Smooth muscle cell (in vitro differentiated cells): ENCODE measurements at regions not wholly inside any gene's neighbourhood (a gene's known extent, or its start where the extent isn't known, plus 50 kb on each side); places are given as distances from the start of the nearest gene placed in this dataset.

Experiments
- DNase-seq: peaks from one replicate; lab custom pipeline; 2025; ENCODE audit not compliant: unreplicated experiment; lab: John Stamatoyannopoulos, UW
- H2AFZ ChIP-seq: fragments of 200-600 bp; sonication (generic); 2 replicates; pipeline ENCODE4 v1.6.0; 2016; ENCODE audit warnings: antibody characterized with exemption, low read depth, mild to moderate bottlenecking
- H3F3A ChIP-seq: fragments of 200-600 bp; sonication (generic); 2 replicates; pipeline ENCODE4 v1.6.0; 2017; ENCODE audit warnings: antibody characterized with exemption, low read depth
- H3K27ac ChIP-seq: fragments of 200-600 bp; sonication (generic); 2 replicates; pipeline ENCODE4 v1.5.1; 2016; ENCODE audit warnings: low read depth, mild to moderate bottlenecking
- H3K27me3 ChIP-seq: fragments of 200-600 bp; sonication (generic); 2 replicates; pipeline ENCODE4 v1.6.1; 2016; ENCODE audit warnings: low read depth, mild to moderate bottlenecking
- H3K36me3 ChIP-seq: fragments of 200-600 bp; sonication (generic); 2 replicates; pipeline ENCODE4 v1.5.1; 2016; ENCODE audit warnings: low read depth
- H3K4me1 ChIP-seq: fragments of 200-600 bp; sonication (generic); 2 replicates; pipeline ENCODE4 v1.5.1; 2016; ENCODE audit warnings: low read depth
- H3K4me2 ChIP-seq: fragments of 200-600 bp; sonication (generic); 2 replicates; pipeline ENCODE4 v1.6.0; 2016; ENCODE audit warnings: mild to moderate bottlenecking
- H3K4me3 ChIP-seq: fragments of 200-600 bp; sonication (generic); 2 replicates; pipeline ENCODE4 v1.5.1; 2016; ENCODE audit warnings: mild to moderate bottlenecking
- H3K79me2 ChIP-seq: fragments of 200-600 bp; sonication (generic); 2 replicates; pipeline ENCODE4 v1.6.0; 2016; ENCODE audit warnings: low read depth, mild to moderate bottlenecking
- H3K9ac ChIP-seq: fragments of 200-600 bp; sonication (generic); 2 replicates; pipeline ENCODE4 v1.6.0; 2016; ENCODE audit warnings: low read depth
- H3K9me3 ChIP-seq: fragments of 200-600 bp; sonication (generic); replicated peaks from 2 replicates; pipeline ENCODE4 v1.5.1; 2016; ENCODE audit warnings: low read depth
- H4K20me1 ChIP-seq: fragments of 200-600 bp; sonication (generic); 2 replicates; pipeline ENCODE4 v1.6.0; 2016; ENCODE audit warnings: low read depth
- WGBS: methylation state at CpG from one replicate; pipeline ENCODE4 v1.1.7; 2016; ENCODE audit warnings: low lambda C conversion rate; 5-methylcytosine and 5-hydroxymethylcytosine counted together
- TF ChIP-seq, protein P1 (sequence below): fragments of 200-600 bp; sonication (generic); IDR thresholded peaks from 2 replicates; pipeline ENCODE4 v1.5.1; 2017; ENCODE audit warnings: borderline replicate concordance, mild to moderate bottlenecking, antibody characterized with exemption; ENCODE audit not compliant: insufficient read depth, poor library complexity, severe bottlenecking

DNA sequence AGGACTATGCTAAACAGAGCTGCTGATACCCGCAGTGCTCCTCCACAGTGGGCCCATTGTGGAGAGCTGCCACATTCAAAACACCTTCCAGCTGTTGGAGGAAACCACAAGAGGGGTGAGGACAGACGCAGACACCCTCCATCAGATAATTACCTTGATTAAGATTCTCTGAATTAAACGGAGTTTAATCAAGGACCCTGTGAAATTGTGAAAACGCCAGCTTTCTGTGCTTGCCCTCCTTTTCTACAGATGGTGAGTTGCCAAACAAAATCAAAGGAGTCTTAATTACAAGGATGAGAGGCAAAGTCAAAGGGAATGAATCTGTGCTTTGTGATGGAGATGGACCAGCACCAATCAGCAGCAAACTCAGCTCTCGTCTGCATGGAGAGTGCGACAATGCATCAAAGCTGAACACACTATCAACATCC is 596.1 kb downstream of the ELAVL2 start:
- H3K4me3 ChIP-seq = no peak overlapping the region
- peaks cover 4% of the 10 kb centered on the region for H3K4me1 ChIP-seq
- TF ChIP-seq, protein P1, sequence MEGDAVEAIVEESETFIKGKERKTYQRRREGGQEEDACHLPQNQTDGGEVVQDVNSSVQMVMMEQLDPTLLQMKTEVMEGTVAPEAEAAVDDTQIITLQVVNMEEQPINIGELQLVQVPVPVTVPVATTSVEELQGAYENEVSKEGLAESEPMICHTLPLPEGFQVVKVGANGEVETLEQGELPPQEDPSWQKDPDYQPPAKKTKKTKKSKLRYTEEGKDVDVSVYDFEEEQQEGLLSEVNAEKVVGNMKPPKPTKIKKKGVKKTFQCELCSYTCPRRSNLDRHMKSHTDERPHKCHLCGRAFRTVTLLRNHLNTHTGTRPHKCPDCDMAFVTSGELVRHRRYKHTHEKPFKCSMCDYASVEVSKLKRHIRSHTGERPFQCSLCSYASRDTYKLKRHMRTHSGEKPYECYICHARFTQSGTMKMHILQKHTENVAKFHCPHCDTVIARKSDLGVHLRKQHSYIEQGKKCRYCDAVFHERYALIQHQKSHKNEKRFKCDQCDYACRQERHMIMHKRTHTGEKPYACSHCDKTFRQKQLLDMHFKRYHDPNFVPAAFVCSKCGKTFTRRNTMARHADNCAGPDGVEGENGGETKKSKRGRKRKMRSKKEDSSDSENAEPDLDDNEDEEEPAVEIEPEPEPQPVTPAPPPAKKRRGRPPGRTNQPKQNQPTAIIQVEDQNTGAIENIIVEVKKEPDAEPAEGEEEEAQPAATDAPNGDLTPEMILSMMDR = no peak

DNA sequence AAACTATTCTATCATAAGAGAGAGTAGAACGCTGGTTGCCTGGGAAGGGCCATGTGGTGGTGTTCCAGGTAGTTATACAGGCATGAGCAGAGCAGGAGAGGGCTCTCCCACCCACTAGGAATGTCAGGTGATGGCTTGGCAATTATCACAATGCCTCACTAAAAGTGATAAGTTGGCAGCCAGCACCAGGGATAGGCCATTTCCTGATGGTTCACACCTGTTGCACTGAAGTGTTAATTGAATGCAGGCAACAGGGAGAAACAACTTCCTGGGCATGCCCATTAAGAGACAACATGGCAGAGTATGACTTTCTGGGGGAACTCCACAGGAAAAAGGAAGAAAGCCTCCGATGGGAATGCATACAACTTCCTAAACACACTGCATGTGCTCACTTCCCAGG is 593.2 kb downstream of the ELAVL2 start:
- 88% methylated on average over 2 of the region's 2 CpGs for WGBS
- H3K9ac ChIP-seq = no peak overlapping the region
- H3K9me3 ChIP-seq = no peaks in the 10 kb centered on the region
- TF ChIP-seq, protein P1 = no peak
- no peaks in the 10 kb centered on the region for H3F3A ChIP-seq
- H2AFZ ChIP-seq = no peak overlapping the region
- H3K4me3 ChIP-seq = no peak overlapping the region
- no peak overlapping the region for H3K4me2 ChIP-seq
- H3K79me2 ChIP-seq = no peaks in the 10 kb centered on the region
- DNase-seq = no peak
- no peaks in the 10 kb centered on the region for H4K20me1 ChIP-seq
- no peaks in the 10 kb centered on the region for H3K36me3 ChIP-seq
- peaks cover 4% of the 10 kb centered on the region for H3K4me1 ChIP-seq
- no peaks in the 10 kb centered on the region for H3K27me3 ChIP-seq
- H3K27ac ChIP-seq = no peak overlapping the region

More for the DNA sequence above, 596.1 kb downstream of the ELAVL2 start:
- Histone ChIP-seq H3K27me3 (no peaks in the 10 kb centered on the region), H3K27ac (no peak overlapping the region), H3K36me3 (no peaks in the 10 kb centered on the region), H3F3A (no peaks in the 10 kb centered on the region), H4K20me1 (no peaks in the 10 kb centered on the region), H3K9ac (no peak overlapping the region), H3K9me3 (no peaks in the 10 kb centered on the region), H3K79me2 (no peaks in the 10 kb centered on the region), H3K4me2 (no peak overlapping the region), H2AFZ (peak overlapping the region; percentile 24)
- 52% methylated on average over 6 of the region's 6 CpGs for WGBS
- DNase-seq = no peak

DNA sequence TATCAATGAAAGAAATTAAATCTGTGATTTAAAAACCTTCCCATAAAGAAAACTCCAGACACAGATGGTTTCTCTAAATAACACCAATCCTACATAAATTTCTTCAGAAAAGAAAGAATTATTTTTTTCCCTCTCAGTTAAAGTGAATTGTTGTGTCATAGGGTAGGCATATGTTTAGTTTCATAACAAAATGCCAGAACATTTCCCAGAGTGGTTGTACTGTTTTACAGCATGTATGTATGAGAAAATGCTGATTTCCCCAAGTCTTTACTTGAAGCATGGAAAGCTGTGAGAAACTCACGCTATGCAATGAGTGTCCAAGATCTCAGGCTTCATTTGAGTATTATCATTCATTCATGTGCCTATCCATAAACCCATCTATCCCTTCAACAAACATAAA is 582.5 kb downstream of the ELAVL2 start:
- no peaks in the 10 kb centered on the region for H3K9me3 ChIP-seq
- TF ChIP-seq, protein P1 = no peak
- no peak overlapping the region for H2AFZ ChIP-seq
- no peak overlapping the region for H3K9ac ChIP-seq
- no peaks in the 10 kb centered on the region for H3K4me1 ChIP-seq
- H3F3A ChIP-seq = no peaks in the 10 kb centered on the region
- 79% methylated on average over 1 of the region's 1 CpG for WGBS
- no peaks in the 10 kb centered on the region for H3K79me2 ChIP-seq
- H3K4me2 ChIP-seq = no peak overlapping the region
- no peaks in the 10 kb centered on the region for H3K27me3 ChIP-seq
- no peak overlapping the region for H3K4me3 ChIP-seq
- no peak for DNase-seq
- no peaks in the 10 kb centered on the region for H3K36me3 ChIP-seq
- H4K20me1 ChIP-seq = no peaks in the 10 kb centered on the region
- no peak overlapping the region for H3K27ac ChIP-seq

DNA sequence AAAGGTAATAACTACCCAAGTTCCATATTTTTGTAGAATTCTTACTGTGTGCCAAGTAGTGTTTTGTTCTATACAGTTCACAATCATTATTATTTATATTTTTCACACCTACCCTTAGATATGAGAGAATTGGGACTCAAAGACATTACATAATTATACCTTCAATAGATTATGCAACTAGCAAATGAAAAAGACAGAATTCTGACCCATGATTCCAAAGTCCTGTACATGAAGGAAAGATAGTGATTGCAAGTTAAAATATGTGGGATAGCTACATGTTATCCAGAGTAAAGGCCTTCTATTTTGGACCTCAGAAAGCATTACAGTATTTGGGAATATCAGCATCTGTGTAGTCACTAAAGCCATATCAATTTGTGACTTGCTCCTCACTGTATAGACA is 581.0 kb downstream of the ELAVL2 start:
- H4K20me1 ChIP-seq = no peaks in the 10 kb centered on the region
- no peaks in the 10 kb centered on the region for H3K4me1 ChIP-seq
- H3K9me3 ChIP-seq = no peaks in the 10 kb centered on the region
- H3K4me3 ChIP-seq = no peak overlapping the region
- DNase-seq = no peak
- H2AFZ ChIP-seq = no peak overlapping the region
- no peak overlapping the region for H3K4me2 ChIP-seq
- H3K27me3 ChIP-seq = no peaks in the 10 kb centered on the region
- TF ChIP-seq, protein P1 = no peak
- H3K9ac ChIP-seq = no peak overlapping the region
- H3K27ac ChIP-seq = no peak overlapping the region
- H3F3A ChIP-seq = no peaks in the 10 kb centered on the region
- H3K36me3 ChIP-seq = no peaks in the 10 kb centered on the region
- no peaks in the 10 kb centered on the region for H3K79me2 ChIP-seq
